Fibroblast of lung (primary cell): ENCODE measurements at regions not wholly inside any gene's neighbourhood (a gene's known extent, or its start where the extent isn't known, plus 50 kb on each side); places are given as distances from the start of the nearest gene placed in this dataset.

Source experiments
- DNase-seq, 2 donors: peaks; one replicate each; pipeline versions ENCODE4 v3.0.0 to v3.0.0-alpha.2; 2010; ENCODE audit warnings: low read depth in 2 of 2
- H2AFZ ChIP-seq: 2 replicates; pipeline ENCODE4 v1.5.1; 2012; ENCODE audit warnings: low read length, control low read depth, inconsistent platforms
- H3K27ac ChIP-seq: 2 replicates; pipeline ENCODE4 v1.5.1; 2011; ENCODE audit warnings: low read length, control low read depth; ENCODE audit not compliant: insufficient read depth
- H3K27me3 ChIP-seq: 2 replicates; pipeline ENCODE4 v1.5.1; 2011; ENCODE audit warnings: mild to moderate bottlenecking, low read length; ENCODE audit not compliant: control insufficient read depth, insufficient read depth
- H3K36me3 ChIP-seq: 2 replicates; pipeline ENCODE4 v1.5.1; 2011; ENCODE audit warnings: low read length; ENCODE audit not compliant: control insufficient read depth, insufficient read depth
- H3K4me1 ChIP-seq: 2 replicates; pipeline ENCODE4 v1.5.1; 2011; ENCODE audit warnings: low read length; ENCODE audit not compliant: control insufficient read depth, insufficient read depth; ENCODE audit errors: extremely low read depth
- H3K4me2 ChIP-seq: 2 replicates; pipeline ENCODE4 v1.5.1; 2011; ENCODE audit warnings: low read length, control low read depth; ENCODE audit not compliant: insufficient read depth; ENCODE audit errors: extremely low read depth
- H3K4me3 ChIP-seq, 4 experiments: fragments of 200-600 bp in 1 of 4; sonication (generic) in 1 of 4; replicated peaks in 1 of 4; 2 replicates each; pipeline ENCODE4 v1.5.1; 2011 to 2016; ENCODE audit warnings: low read length in 4 of 4, low read depth in 3 of 4, mild to moderate bottlenecking in 3 of 4, control low read depth in 2 of 4, inconsistent platforms in 1 of 4, mixed read lengths in 1 of 4; ENCODE audit not compliant: insufficient read depth in 1 of 4; ENCODE audit errors: control extremely low read depth in 1 of 4
- H3K79me2 ChIP-seq: 2 replicates; pipeline ENCODE4 v1.5.1; 2012; ENCODE audit warnings: mild to moderate bottlenecking, low read length, inconsistent platforms; ENCODE audit not compliant: control insufficient read depth, insufficient read depth
- H3K9ac ChIP-seq: 2 replicates; pipeline ENCODE4 v1.5.1; 2011; ENCODE audit warnings: mild to moderate bottlenecking, low read length, control low read depth; ENCODE audit not compliant: insufficient read depth
- H3K9me3 ChIP-seq: 2 replicates; pipeline ENCODE4 v1.5.1; 2012; ENCODE audit warnings: low read depth, low read length; ENCODE audit not compliant: control insufficient read depth, insufficient read depth
- H4K20me1 ChIP-seq: 2 replicates; pipeline ENCODE4 v1.5.1; 2011; ENCODE audit warnings: low read length; ENCODE audit not compliant: control insufficient read depth, insufficient read depth; ENCODE audit errors: extremely low read depth
- EZH2 ChIP-seq: IDR thresholded peaks from 2 replicates; pipeline ENCODE4 v1.5.1; 2012; ENCODE audit warnings: low read length, control low read depth, mild to moderate bottlenecking; ENCODE audit errors: missing control alignments
- TF ChIP-seq, protein P1 (sequence below), 2 donors: IDR thresholded peaks in 1 of 2; conservative IDR thresholded peaks in 1 of 2; 1 replicate in 1 of 2; 2 replicates in 1 of 2; pipeline ENCODE4 v1.5.1; 2011 to 2012; ENCODE audit warnings: low read length in 2 of 2, control low read depth in 1 of 2, inconsistent platforms in 1 of 2, low read depth in 1 of 2, mild to moderate bottlenecking in 1 of 2

GRCh38 chrX:39823854-39824253, 273.9 kb downstream of the BCOR start:
- Histone ChIP-seq H3K36me3 (no peaks in the 10 kb centered on the region), H4K20me1 (no peaks in the 10 kb centered on the region), H3K27ac (no peak overlapping the region), H3K9ac (no peak overlapping the region), H3K27me3 (no peaks in the 10 kb centered on the region), H3K4me2 (no peak overlapping the region), H3K4me3 (no peak overlapping the region), H3K4me1 (no peaks in the 10 kb centered on the region), H2AFZ (no peak overlapping the region), H3K9me3 (no peaks in the 10 kb centered on the region), H3K79me2 (no peaks in the 10 kb centered on the region)
- TF ChIP-seq EZH2: no peak
- TF ChIP-seq, protein P1, sequence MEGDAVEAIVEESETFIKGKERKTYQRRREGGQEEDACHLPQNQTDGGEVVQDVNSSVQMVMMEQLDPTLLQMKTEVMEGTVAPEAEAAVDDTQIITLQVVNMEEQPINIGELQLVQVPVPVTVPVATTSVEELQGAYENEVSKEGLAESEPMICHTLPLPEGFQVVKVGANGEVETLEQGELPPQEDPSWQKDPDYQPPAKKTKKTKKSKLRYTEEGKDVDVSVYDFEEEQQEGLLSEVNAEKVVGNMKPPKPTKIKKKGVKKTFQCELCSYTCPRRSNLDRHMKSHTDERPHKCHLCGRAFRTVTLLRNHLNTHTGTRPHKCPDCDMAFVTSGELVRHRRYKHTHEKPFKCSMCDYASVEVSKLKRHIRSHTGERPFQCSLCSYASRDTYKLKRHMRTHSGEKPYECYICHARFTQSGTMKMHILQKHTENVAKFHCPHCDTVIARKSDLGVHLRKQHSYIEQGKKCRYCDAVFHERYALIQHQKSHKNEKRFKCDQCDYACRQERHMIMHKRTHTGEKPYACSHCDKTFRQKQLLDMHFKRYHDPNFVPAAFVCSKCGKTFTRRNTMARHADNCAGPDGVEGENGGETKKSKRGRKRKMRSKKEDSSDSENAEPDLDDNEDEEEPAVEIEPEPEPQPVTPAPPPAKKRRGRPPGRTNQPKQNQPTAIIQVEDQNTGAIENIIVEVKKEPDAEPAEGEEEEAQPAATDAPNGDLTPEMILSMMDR (conservative IDR thresholded peaks at IDR 0.05 in 1 of 2, IDR thresholded peaks at IDR 0.05 in 1 of 2; ENCODE audit: low read depth in 1 of 2, low read length in 2 of 2): no peak
- DNase-seq: no peak

DNA sequence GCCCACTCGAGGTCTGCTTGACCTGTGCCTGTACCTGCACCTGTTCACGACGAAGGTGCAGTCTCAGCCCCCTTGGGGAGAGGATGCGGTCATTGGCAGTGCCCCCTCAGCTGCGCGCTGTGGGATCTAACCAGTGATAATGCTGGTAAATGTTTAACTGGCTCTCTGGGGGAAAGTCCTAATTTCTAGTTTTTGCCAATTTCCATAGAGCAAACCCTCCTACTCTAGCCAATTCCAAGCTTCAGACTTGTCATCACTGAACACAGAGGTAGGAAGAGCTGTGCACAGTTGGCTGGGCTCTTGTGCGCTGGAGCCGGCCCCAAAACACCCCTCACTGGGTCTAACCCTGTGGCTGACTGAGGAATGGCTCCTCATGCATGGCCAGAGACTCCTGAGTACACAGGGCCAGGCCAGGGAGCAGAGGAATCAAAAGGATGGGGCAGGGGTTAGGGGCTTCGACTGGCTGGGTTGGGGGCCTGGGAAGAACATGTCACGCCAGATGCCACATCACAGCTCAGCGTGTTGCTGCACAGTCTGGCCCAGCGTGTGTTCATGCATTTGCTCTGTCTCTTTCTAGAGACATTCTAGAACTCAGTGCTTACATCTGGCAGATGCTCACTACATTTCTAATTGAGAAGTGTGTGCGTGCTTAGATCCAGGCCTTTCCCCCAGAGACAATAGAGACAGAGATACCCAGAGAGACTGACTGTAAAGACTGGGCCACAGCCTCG, 270.8 kb downstream of the BCOR start:
- H3K9me3 ChIP-seq: no peaks in the 10 kb centered on the region
- H3K79me2 ChIP-seq: no peaks in the 10 kb centered on the region
- DNase-seq: no peak
- no peak overlapping the region for H3K4me3 ChIP-seq
- no peak overlapping the region for H3K4me2 ChIP-seq
- H3K27ac ChIP-seq: no peak overlapping the region
- no peak for TF ChIP-seq EZH2
- TF ChIP-seq, protein P1 (conservative IDR thresholded peaks at IDR 0.05 in 1 of 2, IDR thresholded peaks at IDR 0.05 in 1 of 2; ENCODE audit: low read depth in 1 of 2, low read length in 2 of 2): no peak
- no peak overlapping the region for H2AFZ ChIP-seq
- no peak overlapping the region for H3K9ac ChIP-seq
- no peaks in the 10 kb centered on the region for H3K4me1 ChIP-seq
- no peaks in the 10 kb centered on the region for H3K27me3 ChIP-seq
- H3K36me3 ChIP-seq: no peaks in the 10 kb centered on the region
- no peaks in the 10 kb centered on the region for H4K20me1 ChIP-seq

DNA sequence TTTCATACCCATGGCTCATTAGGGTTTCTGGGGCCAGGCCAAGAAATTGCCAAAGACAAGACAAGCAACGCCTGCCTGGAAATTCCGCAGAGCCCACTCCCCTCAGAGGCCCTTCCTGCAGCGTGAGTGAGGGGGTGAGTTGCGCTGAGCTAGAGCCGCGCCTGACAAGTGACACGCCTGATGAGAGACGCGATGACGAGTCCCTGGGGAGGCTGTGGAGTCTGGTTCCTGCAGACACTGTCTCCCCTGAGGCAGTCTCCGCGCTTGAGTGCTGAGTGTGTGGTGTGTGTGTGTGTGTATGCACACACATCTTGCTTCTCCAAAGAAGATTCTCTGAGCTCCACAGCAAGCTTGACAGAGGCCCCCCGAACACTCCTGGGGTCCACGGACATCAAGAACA, 269.8 kb downstream of the BCOR start:
- Histone ChIP-seq H3K9me3 (no peaks in the 10 kb centered on the region), H3K27me3 (no peaks in the 10 kb centered on the region), H4K20me1 (no peaks in the 10 kb centered on the region), H3K4me3 (no peak overlapping the region), H2AFZ (no peak overlapping the region), H3K9ac (no peak overlapping the region), H3K4me1 (no peaks in the 10 kb centered on the region), H3K27ac (no peak overlapping the region), H3K79me2 (no peaks in the 10 kb centered on the region), H3K36me3 (no peaks in the 10 kb centered on the region), H3K4me2 (no peak overlapping the region)
- no peak for DNase-seq
- TF ChIP-seq, protein P1 (conservative IDR thresholded peaks at IDR 0.05 in 1 of 2, IDR thresholded peaks at IDR 0.05 in 1 of 2; ENCODE audit: low read depth in 1 of 2, low read length in 2 of 2): no peak
- TF ChIP-seq EZH2: no peak
